AG09319 (cell line): ENCODE measurements at regions not wholly inside any gene's neighbourhood (a gene's known extent, or its start where the extent isn't known, plus 50 kb on each side); places are given as distances from the start of the nearest gene placed in this dataset.

Experiments
- DNase-seq: peaks from one replicate; pipeline ENCODE4 v3.0.0-alpha.2; 2010; ENCODE audit warnings: low read depth; ENCODE audit errors: extremely low read depth
- TF ChIP-seq, protein P1 (sequence below): IDR thresholded peaks from 2 replicates; pipeline ENCODE4 v1.5.1; 2011; ENCODE audit warnings: low read depth, mild to moderate bottlenecking, inconsistent platforms, low read length, moderate library complexity

DNA sequence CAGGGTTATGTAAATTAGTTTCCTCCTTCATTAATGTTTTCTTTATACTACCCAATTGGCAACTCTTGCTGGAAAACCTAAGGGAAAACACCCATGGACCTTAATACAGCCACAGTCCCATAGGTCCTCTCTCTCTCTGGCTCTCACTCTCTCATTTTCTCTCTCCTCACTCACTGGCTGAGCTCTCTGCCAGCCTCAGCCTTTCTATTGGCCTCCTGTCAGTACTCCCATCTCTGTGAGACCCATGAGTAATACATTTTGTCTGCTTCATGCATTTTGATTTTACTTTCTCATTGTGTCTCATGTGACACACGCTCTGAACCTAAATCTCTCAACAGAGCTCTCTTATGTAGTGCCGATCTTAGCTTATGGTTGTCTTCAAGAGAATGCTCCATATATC, 907.5 kb downstream of the C6orf118 start:
- no peak for DNase-seq
- TF ChIP-seq, protein P1, sequence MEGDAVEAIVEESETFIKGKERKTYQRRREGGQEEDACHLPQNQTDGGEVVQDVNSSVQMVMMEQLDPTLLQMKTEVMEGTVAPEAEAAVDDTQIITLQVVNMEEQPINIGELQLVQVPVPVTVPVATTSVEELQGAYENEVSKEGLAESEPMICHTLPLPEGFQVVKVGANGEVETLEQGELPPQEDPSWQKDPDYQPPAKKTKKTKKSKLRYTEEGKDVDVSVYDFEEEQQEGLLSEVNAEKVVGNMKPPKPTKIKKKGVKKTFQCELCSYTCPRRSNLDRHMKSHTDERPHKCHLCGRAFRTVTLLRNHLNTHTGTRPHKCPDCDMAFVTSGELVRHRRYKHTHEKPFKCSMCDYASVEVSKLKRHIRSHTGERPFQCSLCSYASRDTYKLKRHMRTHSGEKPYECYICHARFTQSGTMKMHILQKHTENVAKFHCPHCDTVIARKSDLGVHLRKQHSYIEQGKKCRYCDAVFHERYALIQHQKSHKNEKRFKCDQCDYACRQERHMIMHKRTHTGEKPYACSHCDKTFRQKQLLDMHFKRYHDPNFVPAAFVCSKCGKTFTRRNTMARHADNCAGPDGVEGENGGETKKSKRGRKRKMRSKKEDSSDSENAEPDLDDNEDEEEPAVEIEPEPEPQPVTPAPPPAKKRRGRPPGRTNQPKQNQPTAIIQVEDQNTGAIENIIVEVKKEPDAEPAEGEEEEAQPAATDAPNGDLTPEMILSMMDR: no peak

DNA sequence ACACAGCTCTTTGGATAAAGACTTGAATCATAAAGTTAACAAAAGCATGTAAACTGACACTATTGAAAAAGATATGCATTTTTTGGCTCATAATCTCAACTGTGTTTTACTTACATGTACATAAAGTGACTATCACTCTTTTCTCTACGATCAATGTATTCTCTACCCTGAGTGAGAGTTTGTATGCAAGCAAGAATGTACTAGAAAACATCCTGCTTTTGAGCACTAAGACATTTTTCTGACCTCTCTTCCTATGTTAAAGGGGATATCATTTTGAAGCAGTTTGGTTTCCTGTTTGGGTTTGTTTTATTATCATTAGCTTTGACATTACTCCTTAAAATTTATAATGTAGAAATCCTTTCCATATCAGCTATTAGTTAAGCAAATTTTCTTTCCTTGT, 910.8 kb downstream of the C6orf118 start:
- TF ChIP-seq, protein P1: no peak
- DNase-seq: no peak

- DNase-seq: no peak
- TF ChIP-seq, protein P1: no peak
Measured at GRCh38 chr6:164396071-164397047, 913.0 kb downstream of the C6orf118 start.

GRCh38 chr6:164379795-164380194, 929.6 kb downstream of the C6orf118 start:
- no peak for DNase-seq
- TF ChIP-seq, protein P1: no peak

DNA sequence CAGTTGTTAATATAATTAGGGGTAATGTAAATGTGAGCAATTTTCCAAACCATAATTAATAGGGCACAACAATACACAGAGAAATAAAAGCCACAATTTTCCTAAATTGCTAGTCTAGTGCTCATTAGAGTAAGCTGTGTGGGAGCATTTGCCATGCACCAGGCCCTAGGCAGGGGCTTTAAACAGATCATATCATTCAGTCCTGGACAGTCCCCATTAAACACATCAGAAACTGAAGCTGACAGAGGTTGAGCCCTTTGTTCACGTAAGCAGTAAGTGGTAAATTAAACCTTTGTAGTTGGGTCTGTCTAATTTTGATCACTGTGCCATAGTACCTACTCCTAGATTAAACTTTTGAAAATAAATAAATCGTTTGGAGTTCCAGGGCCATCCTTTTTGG, 931.1 kb downstream of the C6orf118 start:
- TF ChIP-seq, protein P1: no peak
- no peak for DNase-seq

DNA sequence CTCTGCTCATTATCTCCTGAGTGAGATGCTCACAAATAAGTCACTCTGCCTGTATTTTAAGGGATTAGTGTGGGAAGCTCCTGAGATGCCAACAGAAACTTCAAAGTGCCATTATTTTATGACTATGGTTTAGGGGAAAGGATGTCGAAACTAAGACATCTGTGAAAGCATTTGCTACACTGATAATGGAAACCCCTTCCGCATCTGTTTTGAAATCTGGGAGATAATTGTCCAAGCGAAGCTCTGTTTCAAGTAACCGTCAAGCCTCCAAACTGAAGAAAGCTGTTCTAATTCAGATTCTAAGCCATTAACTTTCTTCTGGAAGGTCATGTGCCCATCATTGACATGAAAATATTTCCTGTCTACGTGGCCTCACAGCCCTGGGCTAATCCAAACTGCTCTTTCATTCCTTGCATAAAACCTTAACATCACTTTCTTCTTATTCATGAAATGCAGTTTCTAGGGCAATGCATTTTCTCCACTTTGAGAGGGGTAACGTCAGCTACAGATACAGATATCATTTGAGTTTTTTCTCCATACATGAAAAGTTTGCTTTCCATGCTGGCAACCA, 932.0 kb downstream of the C6orf118 start:
- TF ChIP-seq, protein P1: no peak
- no peak for DNase-seq

DNA sequence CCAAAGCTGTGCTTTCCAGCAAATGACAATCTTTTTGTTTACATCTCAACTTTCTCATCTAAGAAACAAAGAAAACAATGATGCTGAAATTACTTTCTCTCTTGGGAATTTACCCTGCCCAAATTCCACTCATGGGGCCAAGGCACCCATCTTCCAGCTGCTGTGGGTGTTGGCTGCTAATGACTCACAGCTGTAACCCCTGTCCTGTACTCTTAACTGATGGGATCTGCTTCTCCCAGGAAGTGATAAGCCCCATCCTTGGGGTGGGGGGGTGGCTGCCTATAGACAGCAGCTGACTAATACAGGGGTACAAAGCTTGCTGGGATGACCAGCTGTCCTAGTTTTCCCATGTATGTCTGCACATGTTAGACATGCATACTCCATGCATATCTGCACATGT, 938.6 kb downstream of the C6orf118 start:
- DNase-seq: no peak
- TF ChIP-seq, protein P1: no peak
